Esophagus muscularis mucosa (tissue), 4 donors: ENCODE measurements at regions not wholly inside any gene's neighbourhood (a gene's known extent, or its start where the extent isn't known, plus 50 kb on each side); places are given as distances from the start of the nearest gene placed in this dataset.

Experiments used
- DNase-seq: peaks from one replicate; pipeline ENCODE4 v3.0.0-alpha.2; 2017; ENCODE audit errors: extremely low spot score
- H3K27ac ChIP-seq, 4 donors: fragments of 200-600 bp; sonication (generic); replicated peaks in 1 of 4; 1 replicate in 3 of 4; 2 replicates in 1 of 4; pipeline ENCODE4 v1.5.1; 2016 to 2019; ENCODE audit warnings: mild to moderate bottlenecking in 1 of 4
- H3K27me3 ChIP-seq, 4 donors: fragments of 200-600 bp; sonication (generic); one replicate each; pipeline versions ENCODE4 v1.5.1 to v1.6.0; 2016 to 2019
- H3K36me3 ChIP-seq, 4 donors: fragments of 200-600 bp; sonication (generic); one replicate each; pipeline ENCODE4 v1.5.1; 2016 to 2019
- H3K4me1 ChIP-seq, 4 donors: fragments of 200-600 bp; sonication (generic); one replicate each; pipeline ENCODE4 v1.5.1; 2016 to 2019
- H3K4me3 ChIP-seq, 4 donors: fragments of 200-600 bp; sonication (generic); 1 replicate in 2 of 4; 2 replicates in 2 of 4; pipeline ENCODE4 v1.5.1; 2016 to 2019; ENCODE audit warnings: mild to moderate bottlenecking in 4 of 4, moderate library complexity in 1 of 4
- H3K9me3 ChIP-seq, 4 donors: fragments of 200-600 bp; sonication (generic); 1 replicate in 3 of 4; 2 replicates in 1 of 4; pipeline ENCODE4 v1.5.1; 2016 to 2019
- EP300 ChIP-seq: sonication (generic); formaldehyde crosslinking; IDR thresholded peaks from one replicate; pipeline ENCODE4 v1.6.1; 2017; ENCODE audit warnings: antibody characterized with exemption
- POLR2A ChIP-seq: fragments of 450-650 bp; IDR thresholded peaks from one replicate; pipeline ENCODE4 v1.6.1; 2017; ENCODE audit warnings: antibody characterized with exemption, moderate library complexity, mild to moderate bottlenecking, low read depth
- POLR2AphosphoS5 ChIP-seq, 2 donors: sonication (generic); formaldehyde crosslinking; IDR thresholded peaks; one replicate each; pipeline ENCODE4 v1.6.1; 2017; ENCODE audit warnings: antibody characterized with exemption in 2 of 2
- WGBS: methylation state at CpG from one replicate; pipeline ENCODE4 v1.1.5; 2018; 5-methylcytosine and 5-hydroxymethylcytosine counted together
- intact Hi-C: fragments of 100-400 bp; cut with DNase I; formaldehyde crosslinking; loops from one replicate; pipeline ENCODE4 v1.15.1; 2023
- TF ChIP-seq, protein P1 (sequence below), 3 experiments: fragments of 200-600 bp in 2 of 3; fragments of 450-650 bp in 1 of 3; sonication (generic) in 2 of 3; IDR thresholded peaks; one replicate each; pipeline ENCODE4 v1.5.1; 2017 to 2019; ENCODE audit warnings: antibody characterized with exemption in 3 of 3, mild to moderate bottlenecking in 2 of 3, moderate library complexity in 1 of 3

DNA sequence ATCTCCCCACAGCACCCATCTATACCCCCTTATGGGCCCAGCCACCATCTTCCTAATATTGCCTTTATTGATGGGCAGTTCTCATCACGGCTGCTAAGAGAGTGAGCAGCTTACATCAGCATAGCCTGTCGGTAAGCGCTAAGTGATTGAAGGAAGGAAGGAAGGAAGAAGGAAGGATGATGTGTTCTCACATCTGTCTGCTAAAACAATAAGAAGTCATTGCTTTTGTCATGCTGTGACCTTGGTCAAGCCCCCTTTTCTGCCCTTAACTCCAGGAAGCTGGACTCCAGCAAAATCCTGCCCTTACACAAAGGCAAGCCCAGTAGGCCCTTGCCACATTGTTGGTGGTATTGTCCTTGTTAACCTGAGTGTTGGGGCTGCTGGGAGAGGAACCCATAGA lies 165.0 kb downstream of the ETS2 start:
- no peaks in the 10 kb centered on the region for H3K36me3 ChIP-seq
- WGBS = 72% methylated on average over 3 of the region's 3 CpGs
- no peak for DNase-seq
- H3K9me3 ChIP-seq = no peaks in the 10 kb centered on the region
- no peaks in the 10 kb centered on the region for H3K27me3 ChIP-seq
- TF ChIP-seq, protein P1, sequence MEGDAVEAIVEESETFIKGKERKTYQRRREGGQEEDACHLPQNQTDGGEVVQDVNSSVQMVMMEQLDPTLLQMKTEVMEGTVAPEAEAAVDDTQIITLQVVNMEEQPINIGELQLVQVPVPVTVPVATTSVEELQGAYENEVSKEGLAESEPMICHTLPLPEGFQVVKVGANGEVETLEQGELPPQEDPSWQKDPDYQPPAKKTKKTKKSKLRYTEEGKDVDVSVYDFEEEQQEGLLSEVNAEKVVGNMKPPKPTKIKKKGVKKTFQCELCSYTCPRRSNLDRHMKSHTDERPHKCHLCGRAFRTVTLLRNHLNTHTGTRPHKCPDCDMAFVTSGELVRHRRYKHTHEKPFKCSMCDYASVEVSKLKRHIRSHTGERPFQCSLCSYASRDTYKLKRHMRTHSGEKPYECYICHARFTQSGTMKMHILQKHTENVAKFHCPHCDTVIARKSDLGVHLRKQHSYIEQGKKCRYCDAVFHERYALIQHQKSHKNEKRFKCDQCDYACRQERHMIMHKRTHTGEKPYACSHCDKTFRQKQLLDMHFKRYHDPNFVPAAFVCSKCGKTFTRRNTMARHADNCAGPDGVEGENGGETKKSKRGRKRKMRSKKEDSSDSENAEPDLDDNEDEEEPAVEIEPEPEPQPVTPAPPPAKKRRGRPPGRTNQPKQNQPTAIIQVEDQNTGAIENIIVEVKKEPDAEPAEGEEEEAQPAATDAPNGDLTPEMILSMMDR (IDR thresholded peaks at IDR 0.05) = no peak
- no peak for TF ChIP-seq POLR2AphosphoS5 (IDR thresholded peaks at IDR 0.05)
- H3K4me1 ChIP-seq = no peaks in the 10 kb centered on the region
- H3K27ac ChIP-seq = no peak overlapping the region
- intact Hi-C loops = no loop called here
- no peak overlapping the region for H3K4me3 ChIP-seq

DNA sequence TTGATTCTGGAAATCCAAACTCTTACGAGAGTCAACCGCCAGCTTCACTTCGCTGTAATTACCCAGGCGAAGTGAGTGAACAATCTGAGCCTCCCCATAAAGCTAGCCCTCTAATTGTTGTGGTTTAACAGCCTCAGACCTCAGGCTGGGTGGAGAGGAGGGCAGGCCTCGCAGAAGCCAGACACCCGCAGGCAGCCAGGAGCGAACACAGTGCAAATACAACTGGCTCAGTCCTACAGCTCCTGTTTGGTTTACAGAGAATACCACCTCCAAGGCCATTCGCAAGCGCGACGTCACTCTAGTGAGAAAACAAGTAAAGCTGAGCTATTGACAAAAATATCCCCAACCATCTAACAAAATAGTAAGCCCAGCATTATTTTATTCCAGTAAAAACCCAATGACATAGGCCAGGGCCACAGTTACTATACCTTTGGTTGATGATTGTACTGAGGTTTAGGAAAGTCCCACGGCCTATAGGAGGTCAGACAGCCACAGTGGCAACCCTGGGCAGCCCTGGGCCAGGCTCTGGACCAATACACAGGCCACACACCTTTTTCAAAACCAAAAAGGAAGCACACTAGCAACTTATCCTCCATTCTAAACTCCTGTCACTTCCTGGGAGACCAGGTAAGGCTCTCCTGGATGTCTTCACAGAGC lies 163.3 kb downstream of the ETS2 start:
- DNase-seq = no peak
- H3K27ac ChIP-seq = no peak overlapping the region
- no peaks in the 10 kb centered on the region for H3K27me3 ChIP-seq
- TF ChIP-seq POLR2A (no peak), EP300 (no peak), POLR2AphosphoS5 (IDR thresholded peaks at IDR 0.05) (no peak)
- TF ChIP-seq, protein P1 (IDR thresholded peaks at IDR 0.05) = no peak
- intact Hi-C loops = no loop called here
- H3K4me1 ChIP-seq = no peaks in the 10 kb centered on the region
- H3K4me3 ChIP-seq = no peak overlapping the region
- no peaks in the 10 kb centered on the region for H3K36me3 ChIP-seq
- no peaks in the 10 kb centered on the region for H3K9me3 ChIP-seq
- WGBS = 93% methylated on average over 12 of the region's 12 CpGs

DNA sequence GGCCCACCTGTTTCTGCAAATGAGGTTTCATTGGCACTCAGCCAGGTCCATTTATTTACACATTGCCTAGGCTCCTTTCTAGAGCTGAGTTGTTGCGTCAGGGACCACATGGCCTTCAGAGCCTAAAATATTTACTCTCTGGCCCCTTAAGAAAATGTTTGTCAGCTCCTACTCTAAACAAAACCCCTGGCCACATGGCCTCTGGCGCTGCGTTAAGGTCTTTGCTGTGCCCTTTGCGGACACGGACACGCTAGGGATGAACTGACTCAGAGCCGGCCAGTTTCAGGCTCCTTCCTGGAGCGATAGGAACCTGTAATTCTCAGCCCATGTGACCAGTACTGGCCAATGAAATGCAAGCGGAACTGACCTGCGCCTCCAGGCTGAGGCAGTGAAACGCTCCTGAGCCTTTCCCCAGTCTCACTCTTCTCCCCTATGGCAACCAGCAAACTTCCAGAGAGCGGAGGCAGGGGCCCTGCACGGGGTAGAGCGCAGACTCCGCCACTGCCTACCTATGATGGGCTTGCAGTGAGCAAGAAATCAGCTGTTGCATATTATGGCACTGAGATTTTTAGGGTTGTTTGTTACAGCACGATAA lies 160.3 kb downstream of the ETS2 start:
- WGBS = 73% methylated on average over 16 of the region's 16 CpGs
- H3K4me1 ChIP-seq = no peaks in the 10 kb centered on the region
- no peak overlapping the region for H3K27ac ChIP-seq
- intact Hi-C loops = no loop called here
- peaks cover 0 to 5% (median 0%) of the 10 kb centered on the region in 4 donors for H3K9me3 ChIP-seq
- H3K36me3 ChIP-seq = no peaks in the 10 kb centered on the region
- DNase-seq = no peak
- no peak overlapping the region for H3K4me3 ChIP-seq
- H3K27me3 ChIP-seq = no peaks in the 10 kb centered on the region
- TF ChIP-seq POLR2A = no peak
- TF ChIP-seq, protein P1 (IDR thresholded peaks at IDR 0.05) = no peak
- no peak for TF ChIP-seq EP300
- no peak for TF ChIP-seq POLR2AphosphoS5 (IDR thresholded peaks at IDR 0.05)

DNA sequence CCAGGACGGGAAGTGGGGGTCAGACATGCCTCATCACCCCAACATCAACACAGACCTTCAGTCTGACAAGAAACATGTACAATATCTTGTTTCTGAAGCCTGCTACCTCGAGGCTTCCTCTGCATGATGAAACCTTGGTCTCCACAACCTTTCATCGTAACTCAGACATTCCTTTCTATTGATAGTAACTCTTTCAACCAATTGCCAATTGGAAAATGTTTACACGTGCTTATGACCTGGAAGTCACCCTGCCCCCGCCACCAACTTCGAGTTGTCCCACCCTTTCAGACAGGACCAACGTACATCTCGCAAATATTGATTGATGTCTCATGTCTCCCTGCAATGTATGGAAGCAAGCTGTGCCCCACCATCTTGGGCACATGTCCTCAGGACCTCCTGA lies 159.5 kb downstream of the ETS2 start:
- TF ChIP-seq POLR2AphosphoS5 (IDR thresholded peaks at IDR 0.05) (no peak), POLR2A (no peak)
- Histone ChIP-seq H3K4me1 (no peaks in the 10 kb centered on the region), H3K27me3 (no peaks in the 10 kb centered on the region), H3K9me3 (peaks cover 0 to 5% (median 0%) of the 10 kb centered on the region in 4 donors), H3K27ac (no peak overlapping the region), H3K4me3 (no peak overlapping the region), H3K36me3 (no peaks in the 10 kb centered on the region)
- no peak for DNase-seq
- intact Hi-C loops = no loop called here
- WGBS = 66% methylated on average over 8 of the region's 8 CpGs

DNA sequence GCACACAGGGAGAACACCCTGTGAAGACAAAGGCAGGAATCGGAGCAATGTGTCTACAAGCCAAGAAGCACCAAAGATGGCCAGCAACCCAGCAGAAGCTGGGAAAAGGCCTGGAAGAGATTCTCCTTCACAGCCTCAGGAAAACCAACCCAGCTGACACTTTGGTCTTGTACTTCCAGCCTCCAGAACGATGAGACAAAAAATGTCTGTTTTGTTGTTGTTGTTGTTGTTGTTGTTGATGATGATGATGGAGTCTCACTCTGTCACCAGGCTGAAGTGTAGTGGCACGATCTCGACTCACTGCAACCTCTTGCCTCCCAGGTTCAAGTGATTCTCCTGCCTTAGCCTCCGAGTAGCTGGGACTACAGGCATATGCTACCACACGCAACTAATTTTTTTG lies 157.3 kb downstream of the ETS2 start:
- Histone ChIP-seq H3K27ac (no peak overlapping the region), H3K9me3 (peaks cover 0 to 5% (median 0%) of the 10 kb centered on the region in 4 donors), H3K4me1 (peaks cover 13 to 19% (median 16%) of the 10 kb centered on the region in 4 donors), H3K4me3 (no peak overlapping the region), H3K36me3 (no peaks in the 10 kb centered on the region), H3K27me3 (no peaks in the 10 kb centered on the region)
- no peak for DNase-seq
- intact Hi-C loops = no loop called here
- TF ChIP-seq, protein P1 (IDR thresholded peaks at IDR 0.05) = no peak
- TF ChIP-seq EP300 (no peak), POLR2AphosphoS5 (IDR thresholded peaks at IDR 0.05) (no peak), POLR2A (no peak)
- WGBS = 81% methylated on average over 6 of the region's 6 CpGs
